Heart right ventricle (tissue), 16 donors: ENCODE measurements at regions not wholly inside any gene's neighbourhood (a gene's known extent, or its start where the extent isn't known, plus 50 kb on each side); places are given as distances from the start of the nearest gene placed in this dataset.
A peak's percentile ranks its signal among the peaks of the same experiment; 100 is the strongest.
"Not testable (repeated sequence)": the region's sequence is repeated elsewhere in the genome, so short reads cannot be mapped to it uniquely, and the experiment has no call there.

ENCODE experiments used
- ATAC-seq, 8 donors: fragments of 200-7000 bp; cut with Tn5 transposase; one replicate each; pipeline ENCODE4 v1.9.1; 2020; ENCODE audit warnings: mild to moderate bottlenecking in 8 of 8, moderate library complexity in 8 of 8, moderate number of reproducible peaks in 1 of 8
- DNase-seq, 2 donors: peaks; one replicate each; pipeline ENCODE4 v3.0.0-alpha.2; 2020
- H3K27ac ChIP-seq, 10 donors: fragments of 200-600 bp; sonication (generic) in 2 of 10; one replicate each; pipeline versions ENCODE4 v1.5.0 to v1.8.0; 2020 to 2022; ENCODE audit warnings: mild to moderate bottlenecking in 3 of 10
- H3K27me3 ChIP-seq, 7 donors: fragments of 200-600 bp; one replicate each; pipeline ENCODE4 v1.8.0; 2021 to 2022; ENCODE audit warnings: mild to moderate bottlenecking in 2 of 7
- H3K36me3 ChIP-seq, 9 donors: fragments of 200-600 bp; sonication (generic) in 1 of 9; one replicate each; pipeline versions ENCODE4 v1.5.0 to v1.8.0; 2020 to 2022; ENCODE audit warnings: mild to moderate bottlenecking in 2 of 9
- H3K4me1 ChIP-seq, 9 donors: fragments of 200-600 bp; sonication (generic) in 1 of 9; one replicate each; pipeline versions ENCODE4 v1.5.0 to v1.8.0; 2020 to 2022; ENCODE audit warnings: mild to moderate bottlenecking in 4 of 9
- H3K4me3 ChIP-seq, 10 donors: fragments of 200-600 bp; sonication (generic) in 2 of 10; one replicate each; pipeline versions ENCODE4 v1.5.0 to v1.8.0; 2020 to 2022; ENCODE audit warnings: mild to moderate bottlenecking in 7 of 10, moderate library complexity in 2 of 10
- H3K9me3 ChIP-seq, 11 donors: fragments of 200-600 bp in 10 of 11; sonication (generic) in 2 of 11; one replicate each; pipeline versions ENCODE4 v1.5.0 to v1.8.0; 2013 to 2022; ENCODE audit warnings: mild to moderate bottlenecking in 2 of 11, control low read depth in 1 of 11, moderate library complexity in 1 of 11
- WGBS, 2 donors: extraction: QIAGEN DNeasy Blood & Tissue Kit; methylation state at CpG; one replicate each; pipeline ENCODE4 v1.1.7; 2013; ENCODE audit warnings: inconsistent platforms in 1 of 2; 5-methylcytosine and 5-hydroxymethylcytosine counted together
- intact Hi-C, 10 donors: fragments of 100-400 bp; cut with DNase I; formaldehyde crosslinking; loops; one replicate each; pipeline versions ENCODE4 v1.11.1 to v1.14.2; 2022
- TF ChIP-seq, protein P1 (sequence below), 9 donors: fragments of 200-600 bp; sonication (generic) in 2 of 9; IDR thresholded peaks; one replicate each; pipeline versions ENCODE4 v1.5.0 to v1.8.0; 2021 to 2022; ENCODE audit warnings: antibody characterized with exemption in 9 of 9, mild to moderate bottlenecking in 5 of 9, moderate library complexity in 1 of 9
- donor health status: Arrhythmogenic right ventricular cardiomyopathy.
- donor health status: ischemic (EF 13 %, LVEDD 7.1; RV severe dilation, severe dysfunction).
- donor health status: healthy with polysubstance abuse.
- donor health status: DM: no; HTN: yes; CAD: no.
- donor health status: DM: no; HTN: no; CAD: no.
- donor health status: ischemic (EF 25% LVEDD 6.9; RV normal size, moderate dysfunction).
- donor health status: ischemic (EF 25% LVEDD 5.7; RV mildly dilated, moderate dysfunction).
- donor health status: healthy.
- donor health status: DM: yes; HTN: yes; CAD: no.
- donor health status: Ischemic cardiomyopathy.
- donor health status: ischemic (EF 35%, LVEDD 5.7; RV mildly dilated, moderate dysfunction).
- donor health status: nonischemic (EF 11% LVEDD 7.7; RV severe dilation, severe dysfunction).
- donor health status: DM: yes; HTN: yes; CAD: no.
- donor health status: PGD.
- donor health status: ischemic (EF 29% LVEDD 5.4; RV normal size, mild dysfunction).
- donor health status: nonischemic (EF 23%, LVEDD 6.1; RV moderate dilation, normal function).

DNA sequence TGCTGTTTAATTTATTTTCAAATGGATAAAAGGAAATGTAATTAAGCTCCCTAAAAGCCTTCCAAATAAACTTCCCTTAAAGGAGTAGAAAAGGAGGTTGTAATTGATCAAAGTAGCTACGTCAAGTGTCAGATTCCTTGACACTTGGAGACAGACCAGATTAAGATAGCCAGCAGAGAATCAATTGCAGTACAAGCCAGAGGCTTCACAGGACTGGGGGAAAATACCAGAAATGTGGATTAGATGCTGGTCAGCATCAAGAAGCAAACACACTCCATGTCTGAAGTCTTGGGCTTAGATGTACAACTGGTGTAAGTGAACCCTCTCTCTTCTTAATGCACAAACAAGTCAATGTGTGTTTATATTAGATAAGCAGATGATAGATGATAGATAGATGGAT is 184.9 kb upstream of the TAS2R1 start:
- WGBS, 2 donors = 79% methylated on average over 1 of the region's 1 CpG
- DNase-seq (no peak), ATAC-seq (no peak)
- Histone ChIP-seq H3K27ac (no peak overlapping the region), H3K4me1 (no peaks in the 10 kb centered on the region), H3K9me3 (no peaks in the 10 kb centered on the region), H3K27me3 (no peaks in the 10 kb centered on the region), H3K4me3 (no peak overlapping the region), H3K36me3 (no peaks in the 10 kb centered on the region)
- intact Hi-C loops = no loop called here
- TF ChIP-seq, protein P1, sequence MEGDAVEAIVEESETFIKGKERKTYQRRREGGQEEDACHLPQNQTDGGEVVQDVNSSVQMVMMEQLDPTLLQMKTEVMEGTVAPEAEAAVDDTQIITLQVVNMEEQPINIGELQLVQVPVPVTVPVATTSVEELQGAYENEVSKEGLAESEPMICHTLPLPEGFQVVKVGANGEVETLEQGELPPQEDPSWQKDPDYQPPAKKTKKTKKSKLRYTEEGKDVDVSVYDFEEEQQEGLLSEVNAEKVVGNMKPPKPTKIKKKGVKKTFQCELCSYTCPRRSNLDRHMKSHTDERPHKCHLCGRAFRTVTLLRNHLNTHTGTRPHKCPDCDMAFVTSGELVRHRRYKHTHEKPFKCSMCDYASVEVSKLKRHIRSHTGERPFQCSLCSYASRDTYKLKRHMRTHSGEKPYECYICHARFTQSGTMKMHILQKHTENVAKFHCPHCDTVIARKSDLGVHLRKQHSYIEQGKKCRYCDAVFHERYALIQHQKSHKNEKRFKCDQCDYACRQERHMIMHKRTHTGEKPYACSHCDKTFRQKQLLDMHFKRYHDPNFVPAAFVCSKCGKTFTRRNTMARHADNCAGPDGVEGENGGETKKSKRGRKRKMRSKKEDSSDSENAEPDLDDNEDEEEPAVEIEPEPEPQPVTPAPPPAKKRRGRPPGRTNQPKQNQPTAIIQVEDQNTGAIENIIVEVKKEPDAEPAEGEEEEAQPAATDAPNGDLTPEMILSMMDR (IDR thresholded peaks at IDR 0.05) = no peak

DNA sequence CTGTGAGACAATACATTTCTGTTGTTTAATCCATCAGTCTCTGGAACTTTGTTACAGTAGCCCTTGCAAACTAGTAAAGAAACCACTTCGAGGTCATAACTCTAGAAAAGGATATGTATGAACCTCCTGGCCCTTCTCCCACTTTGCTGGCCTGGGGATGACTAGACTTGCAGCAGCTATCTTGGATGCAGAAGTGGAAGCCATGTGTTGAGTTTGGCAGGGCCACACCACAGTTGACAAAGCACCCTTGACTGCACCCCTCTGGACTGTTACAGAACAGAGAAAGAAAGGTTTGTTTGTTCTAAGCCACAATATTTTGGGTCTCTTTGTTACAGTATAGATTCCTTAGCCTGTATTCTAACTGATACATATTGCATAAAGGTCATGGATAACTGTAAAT is 183.2 kb upstream of the TAS2R1 start:
- no peaks in the 10 kb centered on the region for H3K27me3 ChIP-seq
- intact Hi-C loops = no loop called here
- no peak overlapping the region for H3K4me3 ChIP-seq
- H3K36me3 ChIP-seq = no peaks in the 10 kb centered on the region
- no peaks in the 10 kb centered on the region for H3K4me1 ChIP-seq
- no peak for DNase-seq
- peaks cover 0 to 8% (median 0%) of the 10 kb centered on the region in 11 donors for H3K9me3 ChIP-seq
- TF ChIP-seq, protein P1 (IDR thresholded peaks at IDR 0.05) = no peak
- 62 to 67% methylated on average over 1 of the region's 1 CpG for WGBS, 2 donors
- peak in 1 of 8 donors; percentile 35 for ATAC-seq
- H3K27ac ChIP-seq = no peak overlapping the region

GRCh38 chr5:9807366-9807765 is 177.2 kb upstream of the TAS2R1 start:
- not testable (repeated sequence) for H3K36me3 ChIP-seq, ATAC-seq, H3K27ac ChIP-seq, H3K27me3 ChIP-seq, DNase-seq, H3K4me3 ChIP-seq, H3K4me1 ChIP-seq
- WGBS, 2 donors = 96 to 97% methylated on average over 1 of the region's 1 CpG
- intact Hi-C loops = loop anchor here in 1 of 10 donors (10.0 kb wide), 1 partner anchor 1383 kb away; no protein-coding TSS in a partner anchor
- H3K9me3 ChIP-seq = peaks cover 0 to 53% (median 6%) of the 10 kb centered on the region in 11 donors

GRCh38 chr5:9801908-9802307 is 171.8 kb upstream of the TAS2R1 start:
- Histone ChIP-seq H3K27me3 (no peaks in the 10 kb centered on the region), H3K36me3 (no peaks in the 10 kb centered on the region), H3K9me3 (peaks cover 0 to 34% (median 6%) of the 10 kb centered on the region in 11 donors), H3K4me1 (no peaks in the 10 kb centered on the region), H3K27ac (no peak overlapping the region), H3K4me3 (no peak overlapping the region)
- DNase-seq = no peak
- 89 to 91% methylated on average over 2 of the region's 2 CpGs for WGBS, 2 donors
- intact Hi-C loops = loop anchor here in 1 of 10 donors (10.0 kb wide), 1 partner anchor 1377 kb away; no protein-coding TSS in a partner anchor
- no peak for ATAC-seq
- TF ChIP-seq, protein P1 (IDR thresholded peaks at IDR 0.05) = no peak

DNA sequence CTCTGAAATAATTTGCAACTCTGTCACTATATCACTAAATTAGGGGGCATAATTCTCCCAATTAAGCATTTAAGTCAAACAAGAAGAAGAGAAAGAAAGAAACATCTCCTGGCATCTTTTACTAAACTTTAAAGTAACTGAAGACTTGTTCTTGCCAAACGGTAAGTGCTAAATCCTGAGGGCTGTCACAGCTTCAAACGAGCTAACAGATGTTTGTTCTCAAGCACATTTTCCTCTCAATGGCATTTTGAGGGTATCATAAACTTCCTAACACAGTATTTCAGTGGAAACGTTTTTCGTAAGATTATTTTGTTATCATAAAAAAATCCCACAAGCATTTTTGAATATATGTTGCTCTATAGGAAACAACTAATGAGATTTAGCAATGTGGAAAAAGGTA is 169.5 kb upstream of the TAS2R1 start:
- Histone ChIP-seq H3K4me1 (no peaks in the 10 kb centered on the region), H3K9me3 (peaks cover 0 to 23% (median 0%) of the 10 kb centered on the region in 11 donors), H3K27me3 (no peaks in the 10 kb centered on the region), H3K4me3 (no peak overlapping the region), H3K27ac (no peak overlapping the region), H3K36me3 (no peaks in the 10 kb centered on the region)
- DNase-seq (no peak), ATAC-seq (no peak)
- 44 to 52% methylated on average over 4 of the region's 4 CpGs for WGBS, 2 donors
- TF ChIP-seq, protein P1 (IDR thresholded peaks at IDR 0.05) = no peak
- intact Hi-C loops = loop anchor here in 1 of 10 donors (10.0 kb wide), 1 partner anchor 1375 kb away; no protein-coding TSS in a partner anchor
